WTC11 (cell line): ENCODE measurements at regions not wholly inside any gene's neighbourhood (a gene's known extent, or its start where the extent isn't known, plus 50 kb on each side); places are given as distances from the start of the nearest gene placed in this dataset.

Source experiments
- ATAC-seq: fragments of 200-7000 bp; cut with Tn5 transposase; 2 replicates; pipeline ENCODE4 v1.10.0; 2021; ENCODE audit warnings: mild to moderate bottlenecking, moderate library complexity
- CTCF ChIA-PET: fragments of 300-600 bp; sonication (Branson Sonifier 250); formaldehyde crosslinking; loops from one replicate; lab custom pipeline; 2021; ENCODE audit warnings: antibody characterized with exemption; lab: Charles Lee
- POLR2A ChIA-PET: fragments of 350-600 bp; sonication (Branson Sonifier 250); formaldehyde crosslinking; loops from one replicate; lab custom pipeline; 2021; ENCODE audit warnings: antibody characterized with exemption; lab: Charles Lee
- DNase-seq: peaks from one replicate; pipeline ENCODE4 v3.0.0; 2021; ENCODE audit warnings: low spot score
- H3K27ac Mint-ChIP-seq: 2 replicates; pipeline ENCODE4 v1.8.0; 2021; ENCODE audit warnings: mixed read lengths
- H3K27me3 Mint-ChIP-seq: 2 replicates; pipeline ENCODE4 v1.8.0; 2021; ENCODE audit warnings: low read depth, mild to moderate bottlenecking, moderate library complexity, mixed read lengths
- H3K36me3 Mint-ChIP-seq: 2 replicates; pipeline ENCODE4 v1.8.0; 2021; ENCODE audit warnings: mixed read lengths
- H3K4me1 Mint-ChIP-seq: 2 replicates; pipeline ENCODE4 v1.8.0; 2022; ENCODE audit warnings: mixed read lengths
- H3K4me3 Mint-ChIP-seq: 2 replicates; pipeline ENCODE4 v1.8.0; 2021; ENCODE audit warnings: mild to moderate bottlenecking, moderate library complexity, mixed read lengths
- H3K9me3 Mint-ChIP-seq: 2 replicates; pipeline ENCODE4 v1.8.0; 2021; ENCODE audit warnings: mixed read lengths
- ARID4B ChIP-seq: sonication (generic); formaldehyde crosslinking; IDR thresholded peaks from 2 replicates; pipeline ENCODE4 v1.8.0; 2023; ENCODE audit warnings: missing genetic modification reagents, mild to moderate bottlenecking, borderline replicate concordance
- CREB1 ChIP-seq: sonication (generic); formaldehyde crosslinking; IDR thresholded peaks from 2 replicates; pipeline ENCODE4 v1.8.0; 2023; ENCODE audit warnings: mild to moderate bottlenecking, missing genetic modification reagents
- E2F4 ChIP-seq: sonication (generic); formaldehyde crosslinking; IDR thresholded peaks from 2 replicates; pipeline ENCODE4 v1.8.1; 2022; ENCODE audit warnings: low read depth, mild to moderate bottlenecking, moderate library complexity, missing genetic modification reagents, borderline replicate concordance
- FOXK1 ChIP-seq: sonication (generic); formaldehyde crosslinking; IDR thresholded peaks from 2 replicates; pipeline ENCODE4 v1.8.0; 2022; ENCODE audit warnings: mild to moderate bottlenecking, moderate library complexity, missing genetic modification reagents
- GABPB1 ChIP-seq: sonication (generic); formaldehyde crosslinking; IDR thresholded peaks from 2 replicates; pipeline ENCODE4 v1.8.1; 2023; ENCODE audit warnings: mild to moderate bottlenecking, missing genetic modification reagents
- MYBL2 ChIP-seq: sonication (generic); formaldehyde crosslinking; IDR thresholded peaks from 2 replicates; pipeline ENCODE4 v1.8.1; 2023; ENCODE audit warnings: mild to moderate bottlenecking, moderate library complexity, missing genetic modification reagents
- NFE2L1 ChIP-seq: sonication (generic); formaldehyde crosslinking; IDR thresholded peaks from 2 replicates; pipeline ENCODE4 v1.8.1; 2023; ENCODE audit warnings: missing genetic modification reagents
- NR1H2 ChIP-seq: sonication (generic); formaldehyde crosslinking; IDR thresholded peaks from 2 replicates; pipeline ENCODE4 v1.9.0; 2021; ENCODE audit warnings: mild to moderate bottlenecking, moderate library complexity, missing genetic modification reagents
- RELA ChIP-seq: sonication (generic); formaldehyde crosslinking; IDR thresholded peaks from 2 replicates; pipeline ENCODE4 v1.8.1; 2022; ENCODE audit warnings: missing genetic modification reagents, mild to moderate bottlenecking, borderline replicate concordance
- SMAD3 ChIP-seq: sonication (generic); formaldehyde crosslinking; IDR thresholded peaks from 2 replicates; pipeline ENCODE4 v1.8.0; 2022; ENCODE audit warnings: missing genetic modification reagents, mild to moderate bottlenecking, borderline replicate concordance
- STAT6 ChIP-seq: sonication (generic); formaldehyde crosslinking; conservative IDR thresholded peaks from 2 replicates; pipeline ENCODE4 v1.8.1; 2023; ENCODE audit warnings: mild to moderate bottlenecking, low read depth, missing genetic modification reagents, moderate library complexity
- TEAD1 ChIP-seq: sonication (generic); formaldehyde crosslinking; IDR thresholded peaks from 2 replicates; pipeline ENCODE4 v1.8.0; 2022; ENCODE audit warnings: mild to moderate bottlenecking, missing genetic modification reagents
- ZNF263 ChIP-seq: sonication (generic); formaldehyde crosslinking; IDR thresholded peaks from 2 replicates; pipeline ENCODE4 v1.8.1; 2022; ENCODE audit warnings: low read depth, mild to moderate bottlenecking, moderate library complexity, missing genetic modification reagents
- ZNF317 ChIP-seq: sonication (generic); formaldehyde crosslinking; IDR thresholded peaks from 2 replicates; pipeline ENCODE4 v1.8.1; 2023; ENCODE audit warnings: low read depth, mild to moderate bottlenecking, moderate library complexity, missing genetic modification reagents, borderline replicate concordance
- ZNF396 ChIP-seq: fragments of 250-450 bp; sonication (Bioruptor Pico); IDR thresholded peaks from 2 replicates; pipeline ENCODE4 v1.8.0; 2021; ENCODE audit warnings: mild to moderate bottlenecking, moderate library complexity, borderline replicate concordance
- ZNF532 ChIP-seq: fragments of 250-450 bp; sonication (Bioruptor Pico); IDR thresholded peaks from 2 replicates; pipeline ENCODE4 v1.9.0; 2021; ENCODE audit warnings: mild to moderate bottlenecking, borderline replicate concordance
- ZNF671 ChIP-seq: fragments of 250-450 bp; sonication (Bioruptor Pico); IDR thresholded peaks from 2 replicates; pipeline ENCODE4 v1.8.0; 2021; ENCODE audit warnings: mild to moderate bottlenecking
- TF ChIP-seq, protein P1 (sequence below): sonication (generic); formaldehyde crosslinking; IDR thresholded peaks from 2 replicates; pipeline ENCODE4 v1.8.0; 2023; ENCODE audit warnings: mild to moderate bottlenecking, missing genetic modification reagents
- TF ChIP-seq, protein P2 (sequence below): fragments of 250-450 bp; sonication (Bioruptor Pico); conservative IDR thresholded peaks from 2 replicates; pipeline ENCODE4 v1.9.0; 2021; ENCODE audit warnings: mild to moderate bottlenecking

GRCh38 chr12:107914460-107914977, 140.0 kb downstream of the ASCL4 start:
- peak overlapping the region; percentile 41; the same call in 1 of the 2 replicates for H3K27ac Mint-ChIP-seq
- ATAC-seq: no peak
- ChIA-PET CTCF (no interaction called here), POLR2A (no interaction called here)
- H3K4me3 Mint-ChIP-seq: no peak overlapping the region
- H3K36me3 Mint-ChIP-seq: no peaks in the 10 kb centered on the region
- no peaks in the 10 kb centered on the region for H3K9me3 Mint-ChIP-seq
- no peak for DNase-seq
- H3K4me1 Mint-ChIP-seq: no peaks in the 10 kb centered on the region
- TF ChIP-seq MYBL2 (CRISPR knock-in tag) (no peak), STAT6 (no peak), RELA (CRISPR knock-in tag) (no peak), FOXK1 (no peak), ZNF317 (CRISPR knock-in tag) (no peak), ARID4B (CRISPR knock-in tag) (no peak), ZNF671 (CRISPR knock-in tag) (no peak), TEAD1 (no peak), SMAD3 (CRISPR knock-in tag) (no peak), NR1H2 (no peak), ZNF532 (CRISPR knock-in tag) (no peak), E2F4 (CRISPR knock-in tag) (no peak), GABPB1 (no peak), ZNF396 (no peak), CREB1 (CRISPR knock-in tag) (no peak), NFE2L1 (no peak), ZNF263 (CRISPR knock-in tag) (no peak)
- TF ChIP-seq, protein P1, sequence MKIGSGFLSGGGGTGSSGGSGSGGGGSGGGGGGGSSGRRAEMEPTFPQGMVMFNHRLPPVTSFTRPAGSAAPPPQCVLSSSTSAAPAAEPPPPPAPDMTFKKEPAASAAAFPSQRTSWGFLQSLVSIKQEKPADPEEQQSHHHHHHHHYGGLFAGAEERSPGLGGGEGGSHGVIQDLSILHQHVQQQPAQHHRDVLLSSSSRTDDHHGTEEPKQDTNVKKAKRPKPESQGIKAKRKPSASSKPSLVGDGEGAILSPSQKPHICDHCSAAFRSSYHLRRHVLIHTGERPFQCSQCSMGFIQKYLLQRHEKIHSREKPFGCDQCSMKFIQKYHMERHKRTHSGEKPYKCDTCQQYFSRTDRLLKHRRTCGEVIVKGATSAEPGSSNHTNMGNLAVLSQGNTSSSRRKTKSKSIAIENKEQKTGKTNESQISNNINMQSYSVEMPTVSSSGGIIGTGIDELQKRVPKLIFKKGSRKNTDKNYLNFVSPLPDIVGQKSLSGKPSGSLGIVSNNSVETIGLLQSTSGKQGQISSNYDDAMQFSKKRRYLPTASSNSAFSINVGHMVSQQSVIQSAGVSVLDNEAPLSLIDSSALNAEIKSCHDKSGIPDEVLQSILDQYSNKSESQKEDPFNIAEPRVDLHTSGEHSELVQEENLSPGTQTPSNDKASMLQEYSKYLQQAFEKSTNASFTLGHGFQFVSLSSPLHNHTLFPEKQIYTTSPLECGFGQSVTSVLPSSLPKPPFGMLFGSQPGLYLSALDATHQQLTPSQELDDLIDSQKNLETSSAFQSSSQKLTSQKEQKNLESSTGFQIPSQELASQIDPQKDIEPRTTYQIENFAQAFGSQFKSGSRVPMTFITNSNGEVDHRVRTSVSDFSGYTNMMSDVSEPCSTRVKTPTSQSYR: no peak
- TF ChIP-seq, protein P2, sequence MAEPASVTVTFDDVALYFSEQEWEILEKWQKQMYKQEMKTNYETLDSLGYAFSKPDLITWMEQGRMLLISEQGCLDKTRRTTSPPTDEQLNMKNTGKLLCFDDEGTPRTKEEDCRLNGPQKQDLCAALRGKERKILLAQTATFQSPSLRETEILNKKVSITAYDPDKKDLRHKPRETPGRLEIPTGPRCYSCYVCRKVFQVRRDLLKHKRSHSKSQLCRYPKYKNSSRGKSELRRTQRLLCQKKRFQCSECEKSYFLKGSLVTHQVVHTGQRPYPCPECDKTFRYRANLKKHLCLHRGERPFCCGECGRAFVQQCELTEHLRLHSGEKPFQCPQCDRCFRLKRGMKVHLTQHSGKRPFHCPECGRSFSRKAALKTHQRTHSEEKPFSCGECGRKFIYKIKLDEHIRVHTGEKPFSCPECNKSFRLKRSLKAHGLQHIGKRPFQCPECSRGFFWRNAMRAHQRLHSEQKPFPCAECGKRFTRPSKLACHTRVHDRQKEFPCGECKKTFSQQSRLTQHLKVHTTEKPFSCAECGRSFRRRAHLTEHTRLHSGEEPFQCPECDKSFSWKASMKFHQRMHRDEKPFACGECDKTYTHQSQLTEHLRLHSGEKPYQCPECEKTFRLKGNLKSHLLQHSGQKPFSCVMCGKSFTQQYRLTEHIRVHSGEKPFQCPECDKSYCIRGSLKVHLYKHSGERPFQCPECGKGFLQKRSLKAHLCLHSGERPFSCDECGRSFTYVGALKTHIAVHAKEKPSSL: no peak
- peaks cover 37% of the 10 kb centered on the region for H3K27me3 Mint-ChIP-seq
